HUES64 (cell line): ENCODE measurements at regions not wholly inside any gene's neighbourhood (a gene's known extent, or its start where the extent isn't known, plus 50 kb on each side); places are given as distances from the start of the nearest gene placed in this dataset.

ENCODE experiments used
- H3K27ac ChIP-seq: 2 replicates; pipeline ENCODE4 v1.7.0; 2013; ENCODE audit warnings: low read depth, low read length, inconsistent platforms
- H3K27me3 ChIP-seq: 2 replicates; pipeline ENCODE4 v1.6.1; 2013; ENCODE audit warnings: mild to moderate bottlenecking, low read length; ENCODE audit not compliant: insufficient read depth
- H3K36me3 ChIP-seq: 2 replicates; pipeline ENCODE4 v1.6.1; 2013; ENCODE audit warnings: mild to moderate bottlenecking, low read length; ENCODE audit not compliant: insufficient read depth
- H3K4me1 ChIP-seq: 2 replicates; pipeline ENCODE4 v1.6.1; 2013; ENCODE audit warnings: mild to moderate bottlenecking, low read length, moderate library complexity; ENCODE audit not compliant: insufficient read depth
- H3K4me3 ChIP-seq: 2 replicates; pipeline ENCODE4 v1.5.1; 2013; ENCODE audit warnings: mild to moderate bottlenecking, low read length, moderate library complexity
- H3K9ac ChIP-seq: 2 replicates; pipeline ENCODE4 v1.6.1; 2013; ENCODE audit warnings: mild to moderate bottlenecking, low read depth, low read length
- H3K9me3 ChIP-seq: 2 replicates; pipeline ENCODE4 v1.6.1; 2013; ENCODE audit warnings: low read depth, low read length; ENCODE audit not compliant: insufficient read depth
- WGBS: fragments of 150-250, 120-280 bp; methylation state at CpG from one replicate; pipeline ENCODE4 v1.1.7; 2013; ENCODE audit warnings: missing lambda C conversion rate; 5-methylcytosine and 5-hydroxymethylcytosine counted together

DNA sequence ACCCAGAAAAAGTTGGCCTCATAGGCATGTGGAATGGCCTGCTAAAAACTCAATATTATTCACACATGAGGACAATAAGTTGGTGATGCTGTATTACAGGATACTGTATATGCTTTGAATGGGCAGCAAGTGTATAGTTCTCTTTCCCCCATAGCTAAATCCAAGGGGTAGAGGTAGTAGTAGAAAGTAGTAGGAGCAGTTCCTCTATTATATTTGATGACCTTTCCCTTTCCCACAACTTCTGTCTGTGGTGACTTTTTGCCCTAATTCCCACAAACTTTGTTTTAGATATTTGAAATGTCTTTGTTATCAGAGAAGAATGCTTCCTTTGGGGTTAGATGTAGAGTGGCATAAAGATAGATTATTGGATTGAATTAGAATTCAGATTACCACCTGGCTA, 154.0 kb upstream of the STEAP4 start:
- Histone ChIP-seq H3K9ac (no peak overlapping the region), H3K4me1 (no peaks in the 10 kb centered on the region), H3K4me3 (no peak overlapping the region), H3K27ac (no peak overlapping the region), H3K36me3 (no peaks in the 10 kb centered on the region), H3K9me3 (no peaks in the 10 kb centered on the region), H3K27me3 (no peaks in the 10 kb centered on the region)

DNA sequence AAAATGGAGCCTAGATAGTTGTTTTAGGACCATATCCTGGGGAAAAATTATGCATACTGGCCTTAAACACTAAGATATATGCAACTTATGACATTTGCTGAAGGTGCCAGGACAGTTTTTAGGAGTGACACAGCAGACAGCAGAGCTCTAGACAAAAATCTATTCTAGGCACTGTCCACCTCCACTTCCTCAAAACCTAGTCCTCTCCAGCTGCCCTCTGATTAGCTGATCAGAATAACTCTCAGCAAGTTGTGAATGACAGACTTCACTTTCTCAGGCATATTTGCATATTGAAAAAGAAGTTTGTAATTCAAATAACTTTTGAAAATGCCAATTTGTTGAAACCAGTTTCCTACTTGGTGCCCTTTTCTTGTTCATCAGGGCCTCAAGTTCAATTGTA, 152.3 kb upstream of the STEAP4 start:
- Histone ChIP-seq H3K4me3 (no peak overlapping the region), H3K27ac (no peak overlapping the region), H3K27me3 (no peaks in the 10 kb centered on the region), H3K9ac (no peak overlapping the region), H3K4me1 (0 out of 2 replicates have a peak, but pooled peaks cover 3% of the 10 kb centered on the region), H3K9me3 (no peaks in the 10 kb centered on the region), H3K36me3 (no peaks in the 10 kb centered on the region)

DNA sequence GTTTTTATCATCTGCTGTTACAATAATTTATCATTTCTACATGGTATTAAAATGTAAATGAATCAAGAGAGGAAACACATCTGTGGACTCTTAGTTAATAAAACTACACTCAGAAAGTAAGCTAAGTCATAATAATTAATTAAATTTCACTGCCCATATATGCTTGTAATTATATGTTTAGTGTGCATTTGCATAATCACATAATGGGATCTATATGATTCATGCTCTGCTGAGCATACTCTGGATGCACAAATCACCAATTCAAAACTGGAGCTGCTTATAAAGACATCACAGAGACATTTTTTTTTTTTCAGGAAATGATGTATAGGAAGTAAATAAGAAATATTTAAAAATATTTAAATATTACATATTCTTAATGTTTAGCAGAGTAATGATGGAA, 151.6 kb upstream of the STEAP4 start:
- Histone ChIP-seq H3K4me1 (0 out of 2 replicates have a peak, but pooled peaks cover 3% of the 10 kb centered on the region), H3K36me3 (no peaks in the 10 kb centered on the region), H3K27ac (no peak overlapping the region), H3K9me3 (no peaks in the 10 kb centered on the region), H3K27me3 (no peaks in the 10 kb centered on the region), H3K9ac (no peak overlapping the region), H3K4me3 (no peak overlapping the region)

DNA sequence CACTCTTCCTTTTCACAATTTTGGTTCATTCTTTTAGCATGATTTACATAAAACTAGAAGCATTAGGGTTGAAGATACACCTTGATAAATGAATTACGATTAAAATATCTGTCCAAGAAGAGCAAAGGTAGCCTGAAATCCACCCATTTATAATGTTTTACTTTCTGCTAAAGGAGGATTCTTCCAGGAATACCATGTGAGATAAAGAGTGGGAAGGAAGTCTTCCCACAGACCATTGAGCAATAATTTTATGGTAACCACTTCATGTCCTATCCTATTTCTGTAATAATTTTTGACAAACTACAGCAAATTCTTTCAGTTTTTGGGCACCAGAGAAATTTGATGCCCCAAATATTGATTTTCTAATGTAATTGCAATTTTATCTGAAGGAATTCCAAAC, 150.6 kb upstream of the STEAP4 start:
- Histone ChIP-seq H3K9ac (no peak overlapping the region), H3K36me3 (no peaks in the 10 kb centered on the region), H3K4me1 (0 out of 2 replicates have a peak, but pooled peaks cover 3% of the 10 kb centered on the region), H3K4me3 (no peak overlapping the region), H3K9me3 (no peaks in the 10 kb centered on the region), H3K27ac (no peak overlapping the region), H3K27me3 (no peaks in the 10 kb centered on the region)
- WGBS = 100% methylated on average over 1 of the region's 1 CpG

DNA sequence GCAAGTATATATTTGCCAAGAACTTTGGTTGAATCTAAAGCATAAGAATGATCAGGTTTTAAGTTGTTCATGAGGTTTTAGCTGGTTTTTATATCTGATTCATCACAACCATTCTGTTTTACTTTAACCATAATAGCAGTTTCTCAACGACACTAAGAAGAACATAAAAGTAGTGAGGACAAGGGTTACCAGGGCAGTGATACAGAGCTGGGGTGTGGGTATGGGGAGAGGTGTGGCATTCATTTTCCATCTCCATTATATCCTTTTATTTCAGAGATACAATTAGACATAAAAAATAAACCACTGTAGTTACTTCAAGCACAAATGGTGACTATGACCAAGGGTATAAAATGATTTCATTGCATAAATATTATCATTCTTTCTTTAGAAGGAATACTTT, 149.8 kb upstream of the STEAP4 start:
- H3K4me3 ChIP-seq = no peak overlapping the region
- WGBS = no CpG with 5 or more reads among the region's 1 CpG
- H3K36me3 ChIP-seq = no peaks in the 10 kb centered on the region
- H3K9me3 ChIP-seq = no peaks in the 10 kb centered on the region
- H3K4me1 ChIP-seq = peaks cover 5% of the 10 kb centered on the region; the same call in 1 of the 2 replicates
- H3K27me3 ChIP-seq = no peaks in the 10 kb centered on the region
- H3K9ac ChIP-seq = no peak overlapping the region
- no peak overlapping the region for H3K27ac ChIP-seq

DNA sequence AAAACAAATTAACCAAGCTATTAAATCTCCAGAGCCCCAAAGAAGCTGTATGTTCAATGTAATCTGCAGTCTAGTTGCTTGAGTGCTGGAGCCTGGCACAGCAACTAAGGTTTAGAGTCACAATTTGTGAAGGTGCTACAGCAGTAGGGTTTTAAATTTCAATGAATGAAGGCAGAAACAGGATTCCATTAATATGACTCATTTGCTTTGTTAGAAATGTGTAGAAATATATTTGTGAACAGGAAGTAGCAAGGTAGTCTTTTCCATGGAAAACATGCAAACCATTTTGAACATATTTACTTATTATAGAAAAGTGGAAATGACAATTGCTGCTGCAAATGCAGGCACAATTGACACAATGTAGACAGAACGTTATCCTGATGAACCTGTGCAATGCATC, 149.0 kb upstream of the STEAP4 start:
- no peak overlapping the region for H3K9ac ChIP-seq
- H3K9me3 ChIP-seq = no peaks in the 10 kb centered on the region
- 93% methylated on average over 1 of the region's 1 CpG for WGBS

DNA sequence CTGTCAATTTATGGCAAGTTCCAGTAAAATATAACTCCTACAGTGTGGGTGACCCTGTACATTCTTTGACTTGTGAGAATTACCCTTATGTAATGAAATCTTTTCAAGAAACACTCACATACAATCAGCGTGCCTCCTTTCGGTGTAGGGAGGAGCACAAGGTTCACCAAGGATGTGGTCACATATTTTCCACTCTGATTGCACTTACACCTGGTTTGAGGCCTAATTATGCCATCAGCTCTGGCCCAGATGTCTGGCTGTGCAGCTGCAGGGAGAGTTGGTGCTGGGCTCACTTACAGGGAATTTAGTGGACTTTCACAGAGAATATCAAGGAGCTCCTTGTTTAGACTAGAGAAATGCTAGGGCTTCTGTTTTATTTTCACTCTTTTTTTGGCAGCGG, 146.0 kb upstream of the STEAP4 start:
- H3K9ac ChIP-seq = no peak overlapping the region
- no peaks in the 10 kb centered on the region for H3K36me3 ChIP-seq
- no peak overlapping the region for H3K27ac ChIP-seq
- H3K9me3 ChIP-seq = no peaks in the 10 kb centered on the region
- H3K4me3 ChIP-seq = no peak overlapping the region
- 97% methylated on average over 3 of the region's 3 CpGs for WGBS
- peaks cover 7% of the 10 kb centered on the region; the same call in 1 of the 2 replicates for H3K4me1 ChIP-seq
- H3K27me3 ChIP-seq = no peaks in the 10 kb centered on the region

More for the DNA sequence above, 149.0 kb upstream of the STEAP4 start:
- H3K4me1 ChIP-seq = peaks cover 7% of the 10 kb centered on the region; the same call in 1 of the 2 replicates
- no peak overlapping the region for H3K27ac ChIP-seq
- H3K4me3 ChIP-seq = no peak overlapping the region
- no peaks in the 10 kb centered on the region for H3K36me3 ChIP-seq
- no peaks in the 10 kb centered on the region for H3K27me3 ChIP-seq

DNA sequence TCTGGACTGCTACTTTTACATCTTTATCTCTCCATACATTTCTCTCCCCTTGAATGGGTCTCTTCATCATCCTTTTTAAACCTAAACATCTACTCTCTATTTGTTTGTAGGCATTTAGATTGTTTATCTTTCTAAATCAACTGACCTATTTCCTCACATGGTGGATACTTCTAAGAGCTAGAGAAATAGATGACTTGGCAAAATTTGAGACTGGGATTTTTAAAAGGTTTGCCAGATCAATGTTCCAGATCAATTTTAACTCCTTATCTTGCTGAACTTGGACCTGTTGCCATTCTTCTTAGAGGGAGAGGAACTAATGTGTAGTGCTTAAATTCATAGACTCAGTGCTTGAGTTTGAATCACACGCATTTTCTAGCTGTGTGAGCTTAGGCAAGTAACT, 144.2 kb upstream of the STEAP4 start:
- Histone ChIP-seq H3K9me3 (no peaks in the 10 kb centered on the region), H3K27ac (no peak overlapping the region), H3K36me3 (no peaks in the 10 kb centered on the region), H3K4me1 (peaks cover 7% of the 10 kb centered on the region; the same call in 1 of the 2 replicates), H3K27me3 (no peaks in the 10 kb centered on the region), H3K9ac (no peak overlapping the region), H3K4me3 (no peak overlapping the region)
- WGBS = 94% methylated on average over 1 of the region's 1 CpG

DNA sequence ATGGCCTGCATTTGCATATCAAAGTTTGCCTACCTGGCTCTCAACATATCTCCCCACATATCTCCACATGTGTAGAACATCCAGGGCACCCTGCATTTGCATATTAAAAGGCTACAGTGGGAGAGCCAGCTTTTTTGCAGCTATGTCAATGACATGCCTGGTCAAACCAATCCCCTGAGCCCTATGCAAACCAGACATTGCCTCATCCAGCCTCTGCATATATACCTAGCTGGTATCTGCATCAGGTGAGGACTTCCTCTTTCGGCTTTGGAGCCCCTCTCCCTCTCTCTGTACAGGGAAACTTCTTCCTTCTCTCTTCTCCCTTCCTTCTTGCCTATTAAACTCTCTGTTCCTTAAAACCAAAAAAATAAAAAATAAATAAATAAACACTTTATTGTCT, 142.7 kb upstream of the STEAP4 start:
- H3K9ac ChIP-seq = no peak overlapping the region
- no peaks in the 10 kb centered on the region for H3K27me3 ChIP-seq
- no peak overlapping the region for H3K4me3 ChIP-seq
- no peaks in the 10 kb centered on the region for H3K36me3 ChIP-seq
- H3K27ac ChIP-seq = no peak overlapping the region
- 74% methylated on average over 1 of the region's 1 CpG for WGBS
- H3K9me3 ChIP-seq = no peaks in the 10 kb centered on the region
- peaks cover 4% of the 10 kb centered on the region; the same call in 1 of the 2 replicates for H3K4me1 ChIP-seq

DNA sequence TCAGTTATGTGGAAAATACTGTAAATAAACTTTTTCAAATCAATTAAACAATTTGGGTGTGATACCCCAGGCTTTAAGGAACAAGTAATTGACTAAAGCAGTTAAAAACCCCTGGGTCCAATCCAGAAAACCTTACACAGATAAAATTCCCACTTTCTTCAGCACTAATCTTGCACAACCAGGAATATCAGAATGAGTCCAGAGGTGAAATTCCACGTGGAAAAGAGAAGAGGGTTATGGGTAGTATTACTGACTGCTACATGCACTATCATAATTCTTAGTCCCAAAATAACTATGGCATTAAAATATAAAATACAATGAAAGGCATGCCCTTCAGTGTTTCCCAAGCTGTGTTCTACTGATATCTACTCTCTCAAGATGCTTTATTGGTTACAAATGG, 135.7 kb upstream of the STEAP4 start:
- no CpG with 5 or more reads among the region's 1 CpG for WGBS
- Histone ChIP-seq H3K9me3 (no peaks in the 10 kb centered on the region), H3K9ac (no peak overlapping the region), H3K27me3 (no peaks in the 10 kb centered on the region), H3K4me3 (no peak overlapping the region), H3K4me1 (no peaks in the 10 kb centered on the region), H3K36me3 (no peaks in the 10 kb centered on the region), H3K27ac (no peak overlapping the region)

DNA sequence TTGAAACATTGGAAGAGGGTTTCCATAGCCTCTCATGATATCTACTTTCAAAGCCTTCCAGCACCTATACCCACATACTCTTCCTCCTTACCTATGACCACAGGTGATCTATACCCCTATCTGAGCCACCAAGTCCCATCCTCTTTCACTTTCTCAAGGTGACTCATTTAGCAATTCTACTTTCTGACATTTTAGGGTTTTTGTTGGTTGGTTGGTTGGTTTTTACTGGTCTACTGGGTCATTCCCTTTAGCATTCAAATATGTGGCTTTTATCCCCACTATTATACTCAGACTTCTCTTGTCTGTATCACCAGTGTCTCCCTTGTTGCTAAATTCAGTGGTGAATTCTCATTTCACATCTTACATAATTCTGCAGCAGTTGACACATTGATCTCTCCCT, 130.4 kb upstream of the STEAP4 start:
- Histone ChIP-seq H3K9ac (no peak overlapping the region), H3K4me3 (no peak overlapping the region), H3K9me3 (no peaks in the 10 kb centered on the region), H3K36me3 (no peaks in the 10 kb centered on the region), H3K4me1 (no peaks in the 10 kb centered on the region), H3K27me3 (no peaks in the 10 kb centered on the region), H3K27ac (no peak overlapping the region)

DNA sequence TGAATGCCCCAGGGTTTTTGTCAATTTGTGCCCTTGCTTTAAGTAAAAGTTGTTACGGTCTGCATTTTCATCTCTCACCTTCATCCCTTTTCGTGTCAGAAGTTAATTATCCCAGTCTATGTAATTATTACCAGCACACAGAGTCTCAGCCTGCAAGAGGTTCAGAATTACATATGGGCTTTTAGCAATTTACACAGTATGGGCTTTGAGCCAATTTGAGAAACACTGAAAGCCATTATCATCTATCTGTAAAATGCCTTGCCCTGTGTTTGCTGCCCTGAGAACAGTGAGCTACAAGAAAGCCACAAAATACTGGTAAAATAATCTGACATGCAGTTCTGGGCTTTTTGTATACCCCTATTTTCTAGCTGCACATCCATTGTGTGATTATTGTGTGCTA, 125.6 kb upstream of the STEAP4 start:
- Histone ChIP-seq H3K27me3 (no peaks in the 10 kb centered on the region), H3K27ac (no peak overlapping the region), H3K9me3 (no peaks in the 10 kb centered on the region), H3K4me3 (no peak overlapping the region), H3K4me1 (no peaks in the 10 kb centered on the region), H3K36me3 (no peaks in the 10 kb centered on the region), H3K9ac (no peak overlapping the region)
- 83% methylated on average over 1 of the region's 2 CpGs for WGBS
